ENCODE measurements at regions not wholly inside any gene's neighbourhood (a gene's known extent, or its start where the extent isn't known, plus 50 kb on each side); places are given as distances from the start of the nearest gene placed in this dataset.

GRCh38 chr17:22273308-22273707 lies 581.0 kb downstream of the KCNJ18 start (continued):
- no peak for TF ChIP-seq ZNF462 (CRISPR knock-in tag; IDR thresholded peaks at IDR 0.05)
- no peak for TF ChIP-seq ZNF331 (CRISPR knock-in tag; IDR thresholded peaks at IDR 0.05; ENCODE audit: low read depth)

GRCh38 chr17:22277595-22277994 lies 585.3 kb downstream of the KCNJ18 start:
- Histone ChIP-seq H3K79me2 (replicated peaks; ENCODE audit: insufficient read depth) (no peaks in the 10 kb centered on the region), H3K4me2 (no peak overlapping the region), H3K36me3 (ENCODE audit: insufficient read depth) (no peaks in the 10 kb centered on the region), H3K9me2 (ENCODE audit: insufficient read depth) (no peaks in the 10 kb centered on the region), H3K4me3 (no peak overlapping the region), H3K4me1 (ENCODE audit: insufficient read depth) (no peaks in the 10 kb centered on the region), H4K20me1 (replicated peaks; ENCODE audit: insufficient read depth) (no peaks in the 10 kb centered on the region), H3K27me3 (ENCODE audit: insufficient read depth) (no peaks in the 10 kb centered on the region), H2AFZ (no peak overlapping the region), H3K27ac (ENCODE audit: low read depth) (no peak overlapping the region), H3F3A (replicated peaks; ENCODE audit: low read depth) (no peaks in the 10 kb centered on the region)
- Mint-ChIP-seq H3K27me3 (ENCODE audit: insufficient read depth, low read depth, poor library complexity) (no peaks in the 10 kb centered on the region), H3K27ac (no peak overlapping the region), H3K36me3 (ENCODE audit: low read depth) (peaks cover 11% of the 10 kb centered on the region), H3K4me1 (no peaks in the 10 kb centered on the region), H3K4me3 (no peak overlapping the region), H3K9me3 (peaks cover 73% of the 10 kb centered on the region)
- DNase-seq (ENCODE audit: low spot score) (no peak), ATAC-seq (no peak)
- no peak for TF ChIP-seq POLR2AphosphoS5 (IDR thresholded peaks at IDR 0.05; ENCODE audit: low read depth)
- TF ChIP-seq NANOG (IDR thresholded peaks at IDR 0.05; ENCODE audit: borderline replicate concordance) = no peak
- no peak for TF ChIP-seq ZNF462 (CRISPR knock-in tag; IDR thresholded peaks at IDR 0.05)
- no peak for TF ChIP-seq JUNB (IDR thresholded peaks at IDR 0.05; ENCODE audit: unreplicated experiment)
- no peak for TF ChIP-seq CREB1 (CRISPR knock-in tag; IDR thresholded peaks at IDR 0.05; ENCODE audit: low read depth)
- no peak for TF ChIP-seq STAT1 (IDR thresholded peaks at IDR 0.05; ENCODE audit: unreplicated experiment)
- TF ChIP-seq ZNF114 (CRISPR knock-in tag; IDR thresholded peaks at IDR 0.05) = no peak
